Adrenal gland (tissue), 9 donors: ENCODE measurements at regions not wholly inside any gene's neighbourhood (a gene's known extent, or its start where the extent isn't known, plus 50 kb on each side); places are given as distances from the start of the nearest gene placed in this dataset.

ENCODE experiments used
- DNase-seq, 7 donors: peaks; one replicate each; pipeline ENCODE4 v3.0.0-alpha.2; 2019 to 2020
- H3K27ac ChIP-seq, 5 donors: fragments of 200-600 bp; sonication (generic) in 4 of 5; 1 replicate in 3 of 5; 2 replicates in 2 of 5; pipeline versions ENCODE4 v1.5.1 to v1.8.0; 2016 to 2020; ENCODE audit warnings: mild to moderate bottlenecking in 1 of 5
- H3K27me3 ChIP-seq: fragments of 200-600 bp; 2 replicates; pipeline ENCODE4 v1.8.0; 2021
- H3K36me3 ChIP-seq, 2 donors: fragments of 200-600 bp; replicated peaks in 1 of 2; 1 replicate in 1 of 2; 2 replicates in 1 of 2; pipeline versions ENCODE4 v1.5.1 to v1.8.0; 2018 to 2022
- H3K4me1 ChIP-seq, 2 donors: fragments of 200-600 bp; replicated peaks in 1 of 2; 1 replicate in 1 of 2; 2 replicates in 1 of 2; pipeline versions ENCODE4 v1.5.1 to v1.8.0; 2018 to 2021
- H3K4me3 ChIP-seq, 4 donors: fragments of 200-600 bp; sonication (generic) in 3 of 4; one replicate each; pipeline ENCODE4 v1.5.1; 2016 to 2018
- H3K9me3 ChIP-seq, 3 donors: fragments of 200-600 bp; sonication (generic) in 1 of 3; replicated peaks in 1 of 3; 1 replicate in 2 of 3; 2 replicates in 1 of 3; pipeline versions ENCODE4 v1.5.1 to v1.8.0; 2016 to 2021
- CTCF ChIP-seq, 6 experiments: fragments of 450-650 bp in 4 of 6; fragments of 200-600 bp in 2 of 6; sonication (generic) in 1 of 6; IDR thresholded peaks; 1 replicate in 5 of 6; 2 replicates in 1 of 6; pipeline versions ENCODE4 v1.5.1 to v1.8.0; 2016 to 2021; ENCODE audit warnings: antibody characterized with exemption in 6 of 6, mild to moderate bottlenecking in 2 of 6, moderate library complexity in 1 of 6
- POLR2A ChIP-seq, 2 donors: fragments of 450-650 bp; IDR thresholded peaks; one replicate each; pipeline ENCODE4 v1.6.1; 2017; ENCODE audit warnings: antibody characterized with exemption in 2 of 2, mild to moderate bottlenecking in 2 of 2, moderate library complexity in 1 of 2
- WGBS, 4 donors: extraction: QIAGEN DNeasy Blood & Tissue Kit in 2 of 4; methylation state at CpG; one replicate each; pipeline versions ENCODE4 v1.1.5 to v1.1.7; 2013 to 2017; 5-methylcytosine and 5-hydroxymethylcytosine counted together
- intact Hi-C, 2 donors: fragments of 100-400 bp; cut with DNase I; formaldehyde crosslinking; loops; one replicate each; pipeline versions ENCODE4 v1.14.1 to v1.15.0; 2022 to 2023
- donor health status: healthy with polysubstance abuse.
- donor health status: Bipolar disorder and iron deficiency.
- donor health status: DM: yes; HTN: yes; CAD: no.
- donor health status: DM: no; HTN: no; CAD: no.
- donor health status: DM: no; HTN: no; CAD: no.

- no peaks in the 10 kb centered on the region for H3K4me1 ChIP-seq
- no peak for TF ChIP-seq CTCF (IDR thresholded peaks at IDR 0.05)
- no peak for TF ChIP-seq POLR2A (IDR thresholded peaks at IDR 0.05)
- H3K9me3 ChIP-seq: no peaks in the 10 kb centered on the region
- no peaks in the 10 kb centered on the region for H3K36me3 ChIP-seq
- intact Hi-C loops: no loop called here
- DNase-seq: no peak
- H3K4me3 ChIP-seq: no peak overlapping the region
- peaks cover 5% of the 10 kb centered on the region for H3K27me3 ChIP-seq
- WGBS, 4 donors: 46 to 53% (median 50%) methylated on average over 6 of the region's 6 CpGs
- no peak overlapping the region for H3K27ac ChIP-seq
Measured at GRCh38 chr13:27869436-27870095, 50.2 kb upstream of the PDX1 start.
